SH-SY5Y (cell line): ENCODE measurements at regions not wholly inside any gene's neighbourhood (a gene's known extent, or its start where the extent isn't known, plus 50 kb on each side); places are given as distances from the start of the nearest gene placed in this dataset.

Experiments used
- GATA2 ChIP-seq: IDR thresholded peaks from 2 replicates; pipeline ENCODE4 v1.6.1; 2011; ENCODE audit warnings: mild to moderate bottlenecking, low read depth, low read length
- GATA3 ChIP-seq: IDR thresholded peaks from 2 replicates; pipeline ENCODE4 v1.6.1; 2011; ENCODE audit warnings: low read depth, mild to moderate bottlenecking, low read length, moderate library complexity

- no peak for TF ChIP-seq GATA2
- TF ChIP-seq GATA3 = no peak
These were observed 182.2 kb downstream of the BANP start for GRCh38 chr16:88133507-88133843.
